Testis (tissue), 2 donors: ENCODE measurements at regions not wholly inside any gene's neighbourhood (a gene's known extent, or its start where the extent isn't known, plus 50 kb on each side); places are given as distances from the start of the nearest gene placed in this dataset.

Experiments
- CTCF ChIP-seq, 3 experiments: fragments of 450-650 bp in 2 of 3; fragments of 200-600 bp in 1 of 3; sonication (generic) in 1 of 3; IDR thresholded peaks; one replicate each; pipeline ENCODE4 v1.5.1; 2016 to 2019; ENCODE audit warnings: antibody characterized with exemption in 3 of 3, mild to moderate bottlenecking in 2 of 3, moderate library complexity in 1 of 3
- POLR2A ChIP-seq: fragments of 450-650 bp; IDR thresholded peaks from one replicate; pipeline ENCODE4 v1.6.1; 2017; ENCODE audit warnings: antibody characterized with exemption, mild to moderate bottlenecking, moderate library complexity

- TF ChIP-seq CTCF (IDR thresholded peaks at IDR 0.05) (no peak), POLR2A (no peak)
Observed at GRCh38 chr6:112634376-112634775, 287.2 kb downstream of the RFPL4B start.
